GM13976 (cell line): ENCODE measurements at regions not wholly inside any gene's neighbourhood (a gene's known extent, or its start where the extent isn't known, plus 50 kb on each side); places are given as distances from the start of the nearest gene placed in this dataset.

Experiments used
- DNase-seq: peaks from one replicate; pipeline ENCODE4 v3.0.0; 2012; ENCODE audit warnings: low spot score
- CTCF ChIP-seq: IDR thresholded peaks from 2 replicates; pipeline ENCODE4 v1.5.1; 2012; ENCODE audit warnings: borderline replicate concordance, mild to moderate bottlenecking; ENCODE audit not compliant: insufficient read depth; ENCODE audit errors: extremely low read depth, missing control alignments, control extremely low read depth
- in situ Hi-C: fragments of 300-500 bp; cut with MboI; formaldehyde crosslinking; loops from one replicate; pipeline ENCODE4 v1.12.0; 2022; ENCODE audit warnings: low sequenced_read_pairs, mixed read lengths, inconsistent platforms; ENCODE audit not compliant: unreplicated experiment

GRCh38 chr4:173747537-173748257 lies 217.7 kb upstream of the HAND2 start:
- no peak for TF ChIP-seq CTCF
- in situ Hi-C loops, result no loop called here
- no peak for DNase-seq

GRCh38 chr4:173746424-173746823 lies 216.4 kb upstream of the HAND2 start:
- DNase-seq, result no peak
- TF ChIP-seq CTCF, result no peak
- in situ Hi-C loops, result no loop called here

GRCh38 chr4:173745765-173746164 lies 215.7 kb upstream of the HAND2 start:
- in situ Hi-C loops, result no loop called here
- DNase-seq, result no peak
- no peak for TF ChIP-seq CTCF

- in situ Hi-C loops, result no loop called here
- no peak for TF ChIP-seq CTCF
- no peak for DNase-seq
Observed at GRCh38 chr4:173736840-173737239, 206.8 kb upstream of the HAND2 start.

- TF ChIP-seq CTCF, result no peak
- in situ Hi-C loops, result no loop called here
Observed at GRCh38 chr4:173735585-173735984, 205.6 kb upstream of the HAND2 start.

GRCh38 chr4:173735049-173735448 lies 205.0 kb upstream of the HAND2 start:
- in situ Hi-C loops, result no loop called here
- no peak for TF ChIP-seq CTCF
- no peak for DNase-seq

More at GRCh38 chr4:173735585-173735984, 205.6 kb upstream of the HAND2 start:
- no peak for DNase-seq
